Right lobe of liver (tissue), 6 donors: ENCODE measurements at regions not wholly inside any gene's neighbourhood (a gene's known extent, or its start where the extent isn't known, plus 50 kb on each side); places are given as distances from the start of the nearest gene placed in this dataset.

Source experiments
- ATAC-seq, 4 donors: fragments of 200-7000 bp; cut with Tn5 transposase; one replicate each; pipeline ENCODE4 v1.9.1; 2020; ENCODE audit warnings: mild to moderate bottlenecking in 4 of 4, moderate library complexity in 4 of 4
- DNase-seq, 3 donors: peaks; one replicate each; pipeline ENCODE4 v3.0.0-alpha.2; 2020
- H3K27ac ChIP-seq, 3 donors: fragments of 200-600 bp; one replicate each; pipeline ENCODE4 v1.8.0; 2022
- H3K27me3 ChIP-seq, 2 donors: fragments of 200-600 bp; one replicate each; pipeline ENCODE4 v1.8.0; 2022
- H3K36me3 ChIP-seq, 4 donors: fragments of 200-600 bp; sonication (generic) in 1 of 4; one replicate each; pipeline versions ENCODE4 v1.5.1 to v1.8.0; 2017 to 2022; ENCODE audit warnings: control low read depth in 1 of 4
- H3K4me1 ChIP-seq, 4 donors: fragments of 200-600 bp; sonication (generic) in 1 of 4; one replicate each; pipeline versions ENCODE4 v1.5.1 to v1.8.0; 2017 to 2022; ENCODE audit warnings: control low read depth in 1 of 4
- H3K4me3 ChIP-seq, 3 donors: fragments of 200-600 bp; one replicate each; pipeline ENCODE4 v1.8.0; 2022
- H3K9me3 ChIP-seq, 4 donors: fragments of 200-600 bp; sonication (generic) in 1 of 4; one replicate each; pipeline versions ENCODE4 v1.5.1 to v1.8.0; 2017 to 2022; ENCODE audit warnings: control low read depth in 1 of 4
- CTCF ChIP-seq, 4 donors: fragments of 200-600 bp in 3 of 4; fragments of 450-650 bp in 1 of 4; IDR thresholded peaks; one replicate each; pipeline versions ENCODE4 v1.5.1 to v1.8.0; 2016 to 2022; ENCODE audit warnings: antibody characterized with exemption in 4 of 4, mild to moderate bottlenecking in 2 of 4
- POLR2A ChIP-seq: fragments of 450-650 bp; IDR thresholded peaks from one replicate; pipeline ENCODE4 v1.6.1; 2017; ENCODE audit warnings: antibody characterized with exemption, mild to moderate bottlenecking
- WGBS: methylation state at CpG from one replicate; pipeline ENCODE4 v1.1.6; 2018; ENCODE audit warnings: low coverage, low lambda C conversion rate; ENCODE audit not compliant: insufficient coverage; ENCODE audit errors: missing lambda C conversion rate; 5-methylcytosine and 5-hydroxymethylcytosine counted together
- intact Hi-C, 2 donors: fragments of 100-400 bp; cut with DNase I; formaldehyde crosslinking; loops; one replicate each; pipeline versions ENCODE4 v1.11.2 to v1.14.1; 2022
- donor health status: DM: no; HTN: yes; CAD: no.
- donor health status: DM: no; HTN: no; CAD: no.
- donor health status: DM: no; HTN: no; CAD: no.
- donor health status: DM: no; HTN: yes; CAD: no.
- donor health status: DM: no; HTN: yes; CAD: no.

GRCh38 chr3:67875338-67875737, 220.9 kb upstream of the SUCLG2 start:
- 19% methylated on average over 4 of the region's 4 CpGs for WGBS
- DNase-seq (peak in 1 of 3 donors; percentile 54), ATAC-seq (peak; percentile 66 to 82 (median 72))
- TF ChIP-seq CTCF (IDR thresholded peaks at IDR 0.05) (no peak), POLR2A (no peak)
- no peaks in the 10 kb centered on the region for H3K27me3 ChIP-seq
- peak overlapping the region; percentile 22 to 61 (median 44) for H3K27ac ChIP-seq
- no peak overlapping the region for H3K4me3 ChIP-seq
- H3K9me3 ChIP-seq, result no peaks in the 10 kb centered on the region
- intact Hi-C loops, result no loop called here
- H3K4me1 ChIP-seq, result peaks cover 0 to 29% (median 6%) of the 10 kb centered on the region in 4 donors
- no peaks in the 10 kb centered on the region for H3K36me3 ChIP-seq

- ATAC-seq (peak; percentile 53 to 74 (median 60)), DNase-seq (no peak)
- 45% methylated on average over 3 of the region's 3 CpGs for WGBS
- H3K27me3 ChIP-seq, result no peaks in the 10 kb centered on the region
- TF ChIP-seq CTCF (IDR thresholded peaks at IDR 0.05) (no peak), POLR2A (no peak)
- H3K4me3 ChIP-seq, result no peak overlapping the region
- H3K36me3 ChIP-seq, result no peaks in the 10 kb centered on the region
- H3K4me1 ChIP-seq, result peaks cover 0 to 15% (median 0%) of the 10 kb centered on the region in 4 donors
- H3K9me3 ChIP-seq, result no peaks in the 10 kb centered on the region
- no peak overlapping the region for H3K27ac ChIP-seq
- intact Hi-C loops, result no loop called here
Measured at GRCh38 chr3:67870477-67870876, 216.1 kb upstream of the SUCLG2 start.

GRCh38 chr3:67866571-67866970, 212.2 kb upstream of the SUCLG2 start:
- DNase-seq (no peak), ATAC-seq (no peak)
- Histone ChIP-seq H3K4me1 (no peaks in the 10 kb centered on the region), H3K9me3 (no peaks in the 10 kb centered on the region), H3K27me3 (no peaks in the 10 kb centered on the region), H3K36me3 (no peaks in the 10 kb centered on the region), H3K4me3 (no peak overlapping the region), H3K27ac (no peak overlapping the region)
- intact Hi-C loops, result no loop called here
- 85% methylated on average over 6 of the region's 6 CpGs for WGBS
- TF ChIP-seq CTCF (IDR thresholded peaks at IDR 0.05), result no peak
- TF ChIP-seq POLR2A, result no peak

- peak in 1 of 4 donors; percentile 73 for ATAC-seq
- Histone ChIP-seq H3K36me3 (no peaks in the 10 kb centered on the region), H3K4me3 (no peak overlapping the region), H3K27me3 (no peaks in the 10 kb centered on the region), H3K4me1 (no peaks in the 10 kb centered on the region), H3K9me3 (no peaks in the 10 kb centered on the region), H3K27ac (no peak overlapping the region)
- DNase-seq, result no peak
- intact Hi-C loops, result no loop called here
- TF ChIP-seq POLR2A (no peak), CTCF (IDR thresholded peaks at IDR 0.05) (no peak)
- 34% methylated on average over 2 of the region's 2 CpGs for WGBS
Measured at GRCh38 chr3:67864587-67865183, 210.3 kb upstream of the SUCLG2 start.

- Histone ChIP-seq H3K4me1 (no peaks in the 10 kb centered on the region), H3K27ac (no peak overlapping the region), H3K4me3 (no peak overlapping the region), H3K36me3 (no peaks in the 10 kb centered on the region), H3K27me3 (no peaks in the 10 kb centered on the region), H3K9me3 (no peaks in the 10 kb centered on the region)
- intact Hi-C loops, result no loop called here
- DNase-seq (no peak), ATAC-seq (peak; percentile 45 to 69 (median 54))
- 93% methylated on average over 3 of the region's 4 CpGs for WGBS
- TF ChIP-seq POLR2A (no peak), CTCF (IDR thresholded peaks at IDR 0.05) (peak; percentile 17 to 43 (median 25))
Measured at GRCh38 chr3:67863869-67864268, 209.5 kb upstream of the SUCLG2 start.
